ENCODE measurements at regions not wholly inside any gene's neighbourhood (a gene's known extent, or its start where the extent isn't known, plus 50 kb on each side); places are given as distances from the start of the nearest gene placed in this dataset.

DNA sequence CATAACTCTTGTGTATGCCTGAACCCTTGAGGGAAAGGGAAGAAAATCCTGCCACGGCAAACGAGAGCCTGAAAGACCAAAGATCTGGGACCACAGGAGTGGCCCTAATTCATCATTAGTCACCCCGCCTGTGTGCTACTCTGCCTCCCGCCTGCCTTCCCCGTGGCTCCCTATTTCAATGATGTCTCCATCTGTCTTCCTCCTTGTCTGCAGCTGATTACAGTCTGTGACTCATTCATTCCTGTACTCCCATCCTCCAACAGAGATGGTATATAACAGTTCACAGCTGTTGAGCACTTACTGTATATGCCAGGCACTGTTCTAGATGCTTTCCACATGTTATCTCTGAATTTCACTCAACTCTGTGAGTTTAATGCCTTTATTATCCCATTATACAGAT is 96.6 kb downstream of the SEC16B start:
- H3K9me3 ChIP-seq (ENCODE audit: control insufficient read depth, insufficient read depth, low read depth, low read length), result no peaks in the 10 kb centered on the region
- H3K4me3 ChIP-seq (replicated peaks in 1 of 4; ENCODE audit: control extremely low read depth in 1 of 4, insufficient read depth in 1 of 4, low read depth in 3 of 4, low read length in 4 of 4), result no peak overlapping the region
- H3K4me2 ChIP-seq (ENCODE audit: extremely low read depth, insufficient read depth, low read length), result no peak overlapping the region
- no peaks in the 10 kb centered on the region for H3K36me3 ChIP-seq (ENCODE audit: control insufficient read depth, insufficient read depth, low read length)
- no peak overlapping the region for H3K9ac ChIP-seq (ENCODE audit: insufficient read depth, low read length)
- no peak overlapping the region for H2AFZ ChIP-seq (ENCODE audit: low read length)
- H3K4me1 ChIP-seq (ENCODE audit: control insufficient read depth, extremely low read depth, insufficient read depth, low read length), result peaks cover 5% of the 10 kb centered on the region
- peak overlapping the region; percentile 31 for H3K27ac ChIP-seq (ENCODE audit: insufficient read depth, low read length)
- no peaks in the 10 kb centered on the region for H4K20me1 ChIP-seq (ENCODE audit: control insufficient read depth, extremely low read depth, insufficient read depth, low read length)
- TF ChIP-seq EZH2 (IDR thresholded peaks at IDR 0.05; ENCODE audit: low read length, missing control alignments), result no peak
- peak; percentile 92 to 95 for DNase-seq (ENCODE audit: low read depth in 2 of 2)
- no peaks in the 10 kb centered on the region for H3K27me3 ChIP-seq (ENCODE audit: control insufficient read depth, insufficient read depth, low read length)
- H3K79me2 ChIP-seq (ENCODE audit: control insufficient read depth, insufficient read depth, low read length), result no peaks in the 10 kb centered on the region

GRCh38 chr1:177872308-177872900 is 97.5 kb downstream of the SEC16B start:
- H3K4me2 ChIP-seq (ENCODE audit: extremely low read depth, insufficient read depth, low read length), result no peak overlapping the region

GRCh38 chr1:177871613-177872307 is 98.1 kb downstream of the SEC16B start:
- TF ChIP-seq EZH2 (IDR thresholded peaks at IDR 0.05; ENCODE audit: low read length, missing control alignments), result no peak
- TF ChIP-seq, protein P1, sequence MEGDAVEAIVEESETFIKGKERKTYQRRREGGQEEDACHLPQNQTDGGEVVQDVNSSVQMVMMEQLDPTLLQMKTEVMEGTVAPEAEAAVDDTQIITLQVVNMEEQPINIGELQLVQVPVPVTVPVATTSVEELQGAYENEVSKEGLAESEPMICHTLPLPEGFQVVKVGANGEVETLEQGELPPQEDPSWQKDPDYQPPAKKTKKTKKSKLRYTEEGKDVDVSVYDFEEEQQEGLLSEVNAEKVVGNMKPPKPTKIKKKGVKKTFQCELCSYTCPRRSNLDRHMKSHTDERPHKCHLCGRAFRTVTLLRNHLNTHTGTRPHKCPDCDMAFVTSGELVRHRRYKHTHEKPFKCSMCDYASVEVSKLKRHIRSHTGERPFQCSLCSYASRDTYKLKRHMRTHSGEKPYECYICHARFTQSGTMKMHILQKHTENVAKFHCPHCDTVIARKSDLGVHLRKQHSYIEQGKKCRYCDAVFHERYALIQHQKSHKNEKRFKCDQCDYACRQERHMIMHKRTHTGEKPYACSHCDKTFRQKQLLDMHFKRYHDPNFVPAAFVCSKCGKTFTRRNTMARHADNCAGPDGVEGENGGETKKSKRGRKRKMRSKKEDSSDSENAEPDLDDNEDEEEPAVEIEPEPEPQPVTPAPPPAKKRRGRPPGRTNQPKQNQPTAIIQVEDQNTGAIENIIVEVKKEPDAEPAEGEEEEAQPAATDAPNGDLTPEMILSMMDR (conservative IDR thresholded peaks at IDR 0.05 in 1 of 2, IDR thresholded peaks at IDR 0.05 in 1 of 2; ENCODE audit: low read depth in 1 of 2, low read length in 2 of 2), result no peak

More at GRCh38 chr1:177872308-177872900, 97.5 kb downstream of the SEC16B start:
- Histone ChIP-seq H3K9me3 (ENCODE audit: control insufficient read depth, insufficient read depth, low read depth, low read length) (no peaks in the 10 kb centered on the region), H3K4me3 (replicated peaks in 1 of 4; ENCODE audit: control extremely low read depth in 1 of 4, insufficient read depth in 1 of 4, low read depth in 3 of 4, low read length in 4 of 4) (no peak overlapping the region), H3K36me3 (ENCODE audit: control insufficient read depth, insufficient read depth, low read length) (no peaks in the 10 kb centered on the region), H3K27me3 (ENCODE audit: control insufficient read depth, insufficient read depth, low read length) (no peaks in the 10 kb centered on the region), H4K20me1 (ENCODE audit: control insufficient read depth, extremely low read depth, insufficient read depth, low read length) (no peaks in the 10 kb centered on the region), H3K4me1 (ENCODE audit: control insufficient read depth, extremely low read depth, insufficient read depth, low read length) (peaks cover 5% of the 10 kb centered on the region), H3K79me2 (ENCODE audit: control insufficient read depth, insufficient read depth, low read length) (no peaks in the 10 kb centered on the region), H2AFZ (ENCODE audit: low read length) (no peak overlapping the region), H3K9ac (ENCODE audit: insufficient read depth, low read length) (no peak overlapping the region), H3K27ac (ENCODE audit: insufficient read depth, low read length) (no peak overlapping the region)
- no peak for DNase-seq (ENCODE audit: low read depth in 2 of 2)
- TF ChIP-seq, protein P1 (conservative IDR thresholded peaks at IDR 0.05 in 1 of 2, IDR thresholded peaks at IDR 0.05 in 1 of 2; ENCODE audit: low read depth in 1 of 2, low read length in 2 of 2), result no peak

More at GRCh38 chr1:177871613-177872307, 98.1 kb downstream of the SEC16B start:
- Histone ChIP-seq H3K27me3 (ENCODE audit: control insufficient read depth, insufficient read depth, low read length) (no peaks in the 10 kb centered on the region), H4K20me1 (ENCODE audit: control insufficient read depth, extremely low read depth, insufficient read depth, low read length) (no peaks in the 10 kb centered on the region), H3K4me3 (replicated peaks in 1 of 4; ENCODE audit: control extremely low read depth in 1 of 4, insufficient read depth in 1 of 4, low read depth in 3 of 4, low read length in 4 of 4) (no peak overlapping the region), H3K4me1 (ENCODE audit: control insufficient read depth, extremely low read depth, insufficient read depth, low read length) (peaks cover 5% of the 10 kb centered on the region), H3K9ac (ENCODE audit: insufficient read depth, low read length) (no peak overlapping the region), H3K36me3 (ENCODE audit: control insufficient read depth, insufficient read depth, low read length) (no peaks in the 10 kb centered on the region), H3K9me3 (ENCODE audit: control insufficient read depth, insufficient read depth, low read depth, low read length) (no peaks in the 10 kb centered on the region), H3K4me2 (ENCODE audit: extremely low read depth, insufficient read depth, low read length) (no peak overlapping the region), H3K79me2 (ENCODE audit: control insufficient read depth, insufficient read depth, low read length) (no peaks in the 10 kb centered on the region), H3K27ac (ENCODE audit: insufficient read depth, low read length) (no peak overlapping the region), H2AFZ (ENCODE audit: low read length) (no peak overlapping the region)
- no peak for DNase-seq (ENCODE audit: low read depth in 2 of 2)
